H1 (cell line): ENCODE measurements at regions not wholly inside any gene's neighbourhood (a gene's known extent, or its start where the extent isn't known, plus 50 kb on each side); places are given as distances from the start of the nearest gene placed in this dataset.

Experiments
- BACH1 ChIP-seq: IDR thresholded peaks from 2 replicates; pipeline ENCODE4 v1.6.1; 2012; ENCODE audit warnings: low read length, improper control_type of control experiment
- CBX5 ChIP-seq: fragments of 300-800, 300-1000 bp; sonication (generic); IDR thresholded peaks from 2 replicates; pipeline ENCODE4 v1.7.1; 2016; ENCODE audit warnings: antibody characterized with exemption, low read length, low read depth
- CTBP2 ChIP-seq: IDR thresholded peaks from 2 replicates; pipeline ENCODE4 v1.7.0; 2011; ENCODE audit warnings: borderline replicate concordance, mild to moderate bottlenecking, moderate library complexity, mixed read lengths, low read length; ENCODE audit not compliant: insufficient read depth, insufficient read length
- EZH2 ChIP-seq: fragments of 200-600 bp; sonication (generic); IDR thresholded peaks from 2 replicates; pipeline ENCODE4 v1.7.1; 2012; ENCODE audit warnings: low read depth, mild to moderate bottlenecking, moderate library complexity, low read length, inconsistent platforms; ENCODE audit not compliant: severe bottlenecking
- GABPA ChIP-seq: IDR thresholded peaks from 2 replicates; pipeline ENCODE4 v1.6.1; 2011; ENCODE audit warnings: mild to moderate bottlenecking, low read length, moderate library complexity, borderline replicate concordance; ENCODE audit not compliant: insufficient read depth
- SIX5 ChIP-seq: IDR thresholded peaks from 2 replicates; pipeline ENCODE4 v1.6.1; 2011; ENCODE audit warnings: mild to moderate bottlenecking, low read depth, low read length
- TF ChIP-seq, protein P1 (sequence below): fragments of 300-600 bp; sonication (generic); IDR thresholded peaks from 2 replicates; pipeline ENCODE4 v1.7.1; 2012; ENCODE audit warnings: low read length, moderate library complexity, mild to moderate bottlenecking, inconsistent platforms; ENCODE audit not compliant: insufficient replicate concordance

GRCh38 chr15:37595426-37595970 lies 338.9 kb upstream of the TMCO5A start (continued):
- TF ChIP-seq, protein P1, sequence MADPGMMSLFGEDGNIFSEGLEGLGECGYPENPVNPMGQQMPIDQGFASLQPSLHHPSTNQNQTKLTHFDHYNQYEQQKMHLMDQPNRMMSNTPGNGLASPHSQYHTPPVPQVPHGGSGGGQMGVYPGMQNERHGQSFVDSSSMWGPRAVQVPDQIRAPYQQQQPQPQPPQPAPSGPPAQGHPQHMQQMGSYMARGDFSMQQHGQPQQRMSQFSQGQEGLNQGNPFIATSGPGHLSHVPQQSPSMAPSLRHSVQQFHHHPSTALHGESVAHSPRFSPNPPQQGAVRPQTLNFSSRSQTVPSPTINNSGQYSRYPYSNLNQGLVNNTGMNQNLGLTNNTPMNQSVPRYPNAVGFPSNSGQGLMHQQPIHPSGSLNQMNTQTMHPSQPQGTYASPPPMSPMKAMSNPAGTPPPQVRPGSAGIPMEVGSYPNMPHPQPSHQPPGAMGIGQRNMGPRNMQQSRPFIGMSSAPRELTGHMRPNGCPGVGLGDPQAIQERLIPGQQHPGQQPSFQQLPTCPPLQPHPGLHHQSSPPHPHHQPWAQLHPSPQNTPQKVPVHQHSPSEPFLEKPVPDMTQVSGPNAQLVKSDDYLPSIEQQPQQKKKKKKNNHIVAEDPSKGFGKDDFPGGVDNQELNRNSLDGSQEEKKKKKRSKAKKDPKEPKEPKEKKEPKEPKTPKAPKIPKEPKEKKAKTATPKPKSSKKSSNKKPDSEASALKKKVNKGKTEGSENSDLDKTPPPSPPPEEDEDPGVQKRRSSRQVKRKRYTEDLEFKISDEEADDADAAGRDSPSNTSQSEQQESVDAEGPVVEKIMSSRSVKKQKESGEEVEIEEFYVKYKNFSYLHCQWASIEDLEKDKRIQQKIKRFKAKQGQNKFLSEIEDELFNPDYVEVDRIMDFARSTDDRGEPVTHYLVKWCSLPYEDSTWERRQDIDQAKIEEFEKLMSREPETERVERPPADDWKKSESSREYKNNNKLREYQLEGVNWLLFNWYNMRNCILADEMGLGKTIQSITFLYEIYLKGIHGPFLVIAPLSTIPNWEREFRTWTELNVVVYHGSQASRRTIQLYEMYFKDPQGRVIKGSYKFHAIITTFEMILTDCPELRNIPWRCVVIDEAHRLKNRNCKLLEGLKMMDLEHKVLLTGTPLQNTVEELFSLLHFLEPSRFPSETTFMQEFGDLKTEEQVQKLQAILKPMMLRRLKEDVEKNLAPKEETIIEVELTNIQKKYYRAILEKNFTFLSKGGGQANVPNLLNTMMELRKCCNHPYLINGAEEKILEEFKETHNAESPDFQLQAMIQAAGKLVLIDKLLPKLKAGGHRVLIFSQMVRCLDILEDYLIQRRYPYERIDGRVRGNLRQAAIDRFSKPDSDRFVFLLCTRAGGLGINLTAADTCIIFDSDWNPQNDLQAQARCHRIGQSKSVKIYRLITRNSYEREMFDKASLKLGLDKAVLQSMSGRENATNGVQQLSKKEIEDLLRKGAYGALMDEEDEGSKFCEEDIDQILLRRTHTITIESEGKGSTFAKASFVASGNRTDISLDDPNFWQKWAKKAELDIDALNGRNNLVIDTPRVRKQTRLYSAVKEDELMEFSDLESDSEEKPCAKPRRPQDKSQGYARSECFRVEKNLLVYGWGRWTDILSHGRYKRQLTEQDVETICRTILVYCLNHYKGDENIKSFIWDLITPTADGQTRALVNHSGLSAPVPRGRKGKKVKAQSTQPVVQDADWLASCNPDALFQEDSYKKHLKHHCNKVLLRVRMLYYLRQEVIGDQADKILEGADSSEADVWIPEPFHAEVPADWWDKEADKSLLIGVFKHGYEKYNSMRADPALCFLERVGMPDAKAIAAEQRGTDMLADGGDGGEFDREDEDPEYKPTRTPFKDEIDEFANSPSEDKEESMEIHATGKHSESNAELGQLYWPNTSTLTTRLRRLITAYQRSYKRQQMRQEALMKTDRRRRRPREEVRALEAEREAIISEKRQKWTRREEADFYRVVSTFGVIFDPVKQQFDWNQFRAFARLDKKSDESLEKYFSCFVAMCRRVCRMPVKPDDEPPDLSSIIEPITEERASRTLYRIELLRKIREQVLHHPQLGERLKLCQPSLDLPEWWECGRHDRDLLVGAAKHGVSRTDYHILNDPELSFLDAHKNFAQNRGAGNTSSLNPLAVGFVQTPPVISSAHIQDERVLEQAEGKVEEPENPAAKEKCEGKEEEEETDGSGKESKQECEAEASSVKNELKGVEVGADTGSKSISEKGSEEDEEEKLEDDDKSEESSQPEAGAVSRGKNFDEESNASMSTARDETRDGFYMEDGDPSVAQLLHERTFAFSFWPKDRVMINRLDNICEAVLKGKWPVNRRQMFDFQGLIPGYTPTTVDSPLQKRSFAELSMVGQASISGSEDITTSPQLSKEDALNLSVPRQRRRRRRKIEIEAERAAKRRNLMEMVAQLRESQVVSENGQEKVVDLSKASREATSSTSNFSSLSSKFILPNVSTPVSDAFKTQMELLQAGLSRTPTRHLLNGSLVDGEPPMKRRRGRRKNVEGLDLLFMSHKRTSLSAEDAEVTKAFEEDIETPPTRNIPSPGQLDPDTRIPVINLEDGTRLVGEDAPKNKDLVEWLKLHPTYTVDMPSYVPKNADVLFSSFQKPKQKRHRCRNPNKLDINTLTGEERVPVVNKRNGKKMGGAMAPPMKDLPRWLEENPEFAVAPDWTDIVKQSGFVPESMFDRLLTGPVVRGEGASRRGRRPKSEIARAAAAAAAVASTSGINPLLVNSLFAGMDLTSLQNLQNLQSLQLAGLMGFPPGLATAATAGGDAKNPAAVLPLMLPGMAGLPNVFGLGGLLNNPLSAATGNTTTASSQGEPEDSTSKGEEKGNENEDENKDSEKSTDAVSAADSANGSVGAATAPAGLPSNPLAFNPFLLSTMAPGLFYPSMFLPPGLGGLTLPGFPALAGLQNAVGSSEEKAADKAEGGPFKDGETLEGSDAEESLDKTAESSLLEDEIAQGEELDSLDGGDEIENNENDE, result no peak
- no peak for TF ChIP-seq SIX5
- TF ChIP-seq CTBP2, result no peak
- no peak for TF ChIP-seq BACH1
- TF ChIP-seq CBX5, result no peak
- no peak for TF ChIP-seq EZH2
- no peak for TF ChIP-seq GABPA
